OCI-LY1 (cell line): ENCODE measurements at regions not wholly inside any gene's neighbourhood (a gene's known extent, or its start where the extent isn't known, plus 50 kb on each side); places are given as distances from the start of the nearest gene placed in this dataset.

Source experiments
- H2AFZ ChIP-seq: fragments of 200-600 bp; sonication (generic), shearing (Covaris generic); 2 replicates; pipeline ENCODE4 v1.6.0; 2014; ENCODE audit warnings: antibody characterized with exemption, mild to moderate bottlenecking, low read length
- H3F3A ChIP-seq: fragments of 200-600 bp; sonication (generic), shearing (Covaris generic); 2 replicates; pipeline ENCODE4 v1.6.0; 2014; ENCODE audit warnings: mild to moderate bottlenecking, antibody characterized with exemption, low read length, moderate library complexity; ENCODE audit not compliant: insufficient read depth
- H3K27ac ChIP-seq: fragments of 200-600 bp; sonication (generic); 2 replicates; pipeline ENCODE4 v1.5.1; 2014; ENCODE audit warnings: low read length, mixed run types, mild to moderate bottlenecking, low read depth; ENCODE audit not compliant: poor library complexity, severe bottlenecking
- H3K27me3 ChIP-seq: fragments of 200-600 bp; sonication (generic); 2 replicates; pipeline ENCODE4 v1.6.0; 2014; ENCODE audit warnings: antibody characterized with exemption, mild to moderate bottlenecking, low read length, moderate library complexity; ENCODE audit not compliant: insufficient read depth
- H3K36me3 ChIP-seq: fragments of 200-600 bp; sonication (generic); 2 replicates; pipeline ENCODE4 v1.6.1; 2014; ENCODE audit warnings: mild to moderate bottlenecking, antibody characterized with exemption, low read length, moderate library complexity, mixed read lengths; ENCODE audit not compliant: insufficient read depth
- H3K4me1 ChIP-seq: fragments of 200-600 bp; sonication (generic); 2 replicates; pipeline ENCODE4 v1.5.1; 2014; ENCODE audit warnings: mild to moderate bottlenecking, low read length, moderate library complexity; ENCODE audit not compliant: insufficient read depth, severe bottlenecking
- H3K4me2 ChIP-seq: fragments of 200-600 bp; sonication (generic), shearing (Covaris generic); 2 replicates; pipeline ENCODE4 v1.6.1; 2014; ENCODE audit warnings: low read length
- H3K4me3 ChIP-seq: fragments of 200-600 bp; sonication (generic); 2 replicates; pipeline ENCODE4 v1.5.1; 2014; ENCODE audit warnings: low read length, low read depth, mild to moderate bottlenecking, mixed read lengths; ENCODE audit not compliant: poor library complexity, severe bottlenecking
- H3K79me2 ChIP-seq: fragments of 200-600 bp; shearing (Covaris generic); 2 replicates; pipeline ENCODE4 v1.6.1; 2016; ENCODE audit warnings: mixed run types, low read length, mixed read lengths; ENCODE audit not compliant: insufficient read depth
- H3K9ac ChIP-seq: fragments of 200-600 bp; sonication (generic), shearing (Covaris generic); 2 replicates; pipeline ENCODE4 v1.6.1; 2014; ENCODE audit warnings: mild to moderate bottlenecking, low read length, mixed read lengths
- H3K9me2 ChIP-seq: fragments of 200-600 bp; sonication (generic), shearing (Covaris generic); 2 replicates; pipeline ENCODE4 v1.6.1; 2014; ENCODE audit warnings: low read depth, mild to moderate bottlenecking, low read length, mixed read lengths
- H3K9me3 ChIP-seq: fragments of 200-600 bp; shearing (Covaris generic); 2 replicates; pipeline ENCODE4 v1.6.1; 2014; ENCODE audit warnings: low read length, mixed read lengths
- H4K20me1 ChIP-seq: fragments of 200-600 bp; sonication (generic), shearing (Covaris generic); 2 replicates; pipeline ENCODE4 v1.6.0; 2016; ENCODE audit warnings: mild to moderate bottlenecking, low read length; ENCODE audit not compliant: insufficient read depth
- CTCF ChIP-seq: fragments of 200-600 bp; sonication (generic), shearing (Covaris generic); IDR thresholded peaks from 2 replicates; pipeline ENCODE4 v1.5.1; 2017; ENCODE audit warnings: mild to moderate bottlenecking, antibody characterized with exemption, low read length, moderate library complexity, mixed read lengths
- EZH2 ChIP-seq: fragments of 200-600 bp; sonication (generic), shearing (Covaris generic); IDR thresholded peaks from 2 replicates; pipeline ENCODE4 v1.8.0; 2017; ENCODE audit warnings: borderline replicate concordance, mixed run types, mild to moderate bottlenecking, antibody characterized with exemption, low read length, moderate library complexity, mixed read lengths

- Histone ChIP-seq H3K9me3 (no peaks in the 10 kb centered on the region), H3K9ac (no peak overlapping the region; the same call in 1 of the 2 replicates), H4K20me1 (no peaks in the 10 kb centered on the region), H3F3A (0 out of 2 replicates have a peak, but pooled peaks cover 8% of the 10 kb centered on the region), H3K27me3 (no peaks in the 10 kb centered on the region), H3K4me3 (peak overlapping the region; percentile 17), H3K36me3 (no peaks in the 10 kb centered on the region), H3K9me2 (no peaks in the 10 kb centered on the region), H2AFZ (peak overlapping the region; percentile 80; the same call in 1 of the 2 replicates), H3K27ac (peak overlapping the region; percentile 92), H3K4me2 (peak overlapping the region; percentile 42), H3K4me1 (peaks cover 76% of the 10 kb centered on the region), H3K79me2 (no peaks in the 10 kb centered on the region)
- no peak for TF ChIP-seq EZH2
Measured at GRCh38 chr18:70643812-70644211, 355.0 kb downstream of the SOCS6 start.

- H2AFZ ChIP-seq = peak overlapping the region; percentile 81; the same call in 1 of the 2 replicates
- H3K27ac ChIP-seq = peak overlapping the region; percentile 92
- H3K4me2 ChIP-seq = peak overlapping the region; percentile 42
- H3K9me2 ChIP-seq = no peaks in the 10 kb centered on the region
- H3K4me1 ChIP-seq = peaks cover 63% of the 10 kb centered on the region
- no peaks in the 10 kb centered on the region for H3K27me3 ChIP-seq
- no peaks in the 10 kb centered on the region for H3K9me3 ChIP-seq
- no peaks in the 10 kb centered on the region for H3K79me2 ChIP-seq
- 0 out of 2 replicates have a peak, but pooled peaks cover 8% of the 10 kb centered on the region for H3F3A ChIP-seq
- H3K9ac ChIP-seq = peak overlapping the region; percentile 55
- no peaks in the 10 kb centered on the region for H4K20me1 ChIP-seq
- TF ChIP-seq EZH2 (no peak), CTCF (no peak)
- H3K36me3 ChIP-seq = no peaks in the 10 kb centered on the region
- H3K4me3 ChIP-seq = peak overlapping the region; percentile 12
Measured at GRCh38 chr18:70641156-70641775, 352.4 kb downstream of the SOCS6 start.

- H2AFZ ChIP-seq = peak overlapping the region; percentile 60; the same call in 1 of the 2 replicates
- H3K4me2 ChIP-seq = peak overlapping the region; percentile 45
Measured at GRCh38 chr18:70640336-70640887, 351.6 kb downstream of the SOCS6 start.

More at GRCh38 chr18:70640336-70640887, 351.6 kb downstream of the SOCS6 start:
- H3K27me3 ChIP-seq = no peaks in the 10 kb centered on the region
- H3F3A ChIP-seq = 0 out of 2 replicates have a peak, but pooled peaks cover 8% of the 10 kb centered on the region
- no peak for TF ChIP-seq EZH2
- no peak for TF ChIP-seq CTCF
- H4K20me1 ChIP-seq = no peaks in the 10 kb centered on the region
- H3K4me3 ChIP-seq = no peak overlapping the region
- no peaks in the 10 kb centered on the region for H3K9me2 ChIP-seq
- no peaks in the 10 kb centered on the region for H3K9me3 ChIP-seq
- no peaks in the 10 kb centered on the region for H3K79me2 ChIP-seq
- peak overlapping the region; percentile 38; the same call in 1 of the 2 replicates for H3K9ac ChIP-seq
- no peaks in the 10 kb centered on the region for H3K36me3 ChIP-seq
- H3K27ac ChIP-seq = peak overlapping the region; percentile 92
- peaks cover 61% of the 10 kb centered on the region for H3K4me1 ChIP-seq
